DND-41 (cell line): ENCODE measurements at regions not wholly inside any gene's neighbourhood (a gene's known extent, or its start where the extent isn't known, plus 50 kb on each side); places are given as distances from the start of the nearest gene placed in this dataset.

Experiments used
- EZH2 ChIP-seq: IDR thresholded peaks from 3 replicates; pipeline ENCODE4 v1.6.1; 2012; ENCODE audit warnings: borderline replicate concordance, low read depth, mild to moderate bottlenecking, moderate library complexity, low read length, inconsistent platforms; ENCODE audit not compliant: severe bottlenecking
- TF ChIP-seq, protein P1 (sequence below): IDR thresholded peaks from 2 replicates; pipeline ENCODE4 v1.5.1; 2012; ENCODE audit warnings: borderline replicate concordance, low read length, moderate library complexity, mild to moderate bottlenecking; ENCODE audit not compliant: poor library complexity, severe bottlenecking; ENCODE audit errors: extremely low read depth

- TF ChIP-seq, protein P1, sequence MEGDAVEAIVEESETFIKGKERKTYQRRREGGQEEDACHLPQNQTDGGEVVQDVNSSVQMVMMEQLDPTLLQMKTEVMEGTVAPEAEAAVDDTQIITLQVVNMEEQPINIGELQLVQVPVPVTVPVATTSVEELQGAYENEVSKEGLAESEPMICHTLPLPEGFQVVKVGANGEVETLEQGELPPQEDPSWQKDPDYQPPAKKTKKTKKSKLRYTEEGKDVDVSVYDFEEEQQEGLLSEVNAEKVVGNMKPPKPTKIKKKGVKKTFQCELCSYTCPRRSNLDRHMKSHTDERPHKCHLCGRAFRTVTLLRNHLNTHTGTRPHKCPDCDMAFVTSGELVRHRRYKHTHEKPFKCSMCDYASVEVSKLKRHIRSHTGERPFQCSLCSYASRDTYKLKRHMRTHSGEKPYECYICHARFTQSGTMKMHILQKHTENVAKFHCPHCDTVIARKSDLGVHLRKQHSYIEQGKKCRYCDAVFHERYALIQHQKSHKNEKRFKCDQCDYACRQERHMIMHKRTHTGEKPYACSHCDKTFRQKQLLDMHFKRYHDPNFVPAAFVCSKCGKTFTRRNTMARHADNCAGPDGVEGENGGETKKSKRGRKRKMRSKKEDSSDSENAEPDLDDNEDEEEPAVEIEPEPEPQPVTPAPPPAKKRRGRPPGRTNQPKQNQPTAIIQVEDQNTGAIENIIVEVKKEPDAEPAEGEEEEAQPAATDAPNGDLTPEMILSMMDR: no peak
- no peak for TF ChIP-seq EZH2
Observed at GRCh38 chr2:151181524-151181923, 80.1 kb downstream of the RBM43 start.
